ENCODE measurements at regions not wholly inside any gene's neighbourhood (a gene's known extent, or its start where the extent isn't known, plus 50 kb on each side); places are given as distances from the start of the nearest gene placed in this dataset.

DNA sequence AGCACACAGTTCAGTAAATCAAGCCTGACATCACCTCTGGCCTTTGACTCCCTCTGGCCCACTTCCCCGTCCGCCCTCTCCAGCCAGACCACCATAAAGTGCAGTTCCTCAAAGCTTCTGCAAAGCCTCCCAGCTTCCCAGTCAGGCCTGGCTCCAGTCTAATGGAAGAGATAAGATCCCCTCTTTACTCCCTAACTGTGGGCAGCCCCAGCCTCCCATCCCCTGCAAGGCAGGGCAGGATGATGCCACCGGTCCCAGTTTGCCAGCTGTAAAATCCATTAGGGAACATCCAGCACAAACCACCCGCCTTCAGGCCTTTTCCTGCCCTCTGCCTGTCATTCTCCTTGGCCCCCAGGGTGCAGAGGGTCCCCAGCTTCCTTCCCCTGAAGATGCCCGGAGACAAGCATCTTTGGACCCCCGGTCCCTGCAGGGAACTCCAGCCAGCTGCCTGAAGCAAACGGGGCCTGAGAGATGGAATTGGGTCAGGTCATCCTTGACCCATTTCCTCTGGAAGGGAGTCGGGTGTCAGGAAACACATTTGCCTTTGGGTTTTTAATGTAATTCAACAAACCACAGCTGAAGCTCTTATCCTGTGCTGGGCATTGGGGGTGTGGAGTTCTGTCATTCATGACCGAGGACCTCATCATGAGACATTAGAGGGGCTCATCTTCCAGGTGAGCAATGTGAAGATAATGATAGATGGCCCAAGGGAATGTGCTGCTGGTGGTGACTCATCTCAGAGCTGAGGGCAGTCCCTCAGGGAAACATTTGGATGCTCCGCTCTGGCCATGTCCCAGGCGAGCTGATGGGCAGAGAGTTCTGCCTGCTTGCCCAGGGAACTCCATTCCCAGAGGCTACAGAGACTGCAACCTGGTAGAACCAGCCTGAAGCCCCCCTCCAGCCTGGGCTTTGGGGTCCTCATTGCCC is 93.8 kb upstream of the CLMN start:
- no peak for DNase-seq (ENCODE audit: low read depth)

DNA sequence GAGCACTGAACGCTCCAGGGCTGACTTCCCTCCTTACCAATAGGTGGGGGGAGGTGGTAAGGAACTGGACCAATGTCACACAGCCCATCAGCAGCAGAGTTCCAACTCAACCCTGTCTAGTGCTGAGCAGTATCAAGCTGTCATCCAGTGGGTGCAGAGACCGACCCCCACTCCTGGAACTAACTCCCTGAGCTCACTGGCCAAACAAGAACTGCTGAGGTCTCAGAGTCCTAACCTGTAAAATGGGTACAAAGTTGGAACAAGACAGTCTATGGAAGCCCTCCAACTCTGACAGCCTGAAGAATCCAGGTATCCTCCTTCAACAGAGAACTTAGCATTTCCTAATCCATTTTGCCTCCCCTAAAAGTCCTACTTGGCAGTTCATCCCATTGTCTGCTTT is 91.1 kb upstream of the CLMN start:
- no peak for DNase-seq (ENCODE audit: low read depth)

DNA sequence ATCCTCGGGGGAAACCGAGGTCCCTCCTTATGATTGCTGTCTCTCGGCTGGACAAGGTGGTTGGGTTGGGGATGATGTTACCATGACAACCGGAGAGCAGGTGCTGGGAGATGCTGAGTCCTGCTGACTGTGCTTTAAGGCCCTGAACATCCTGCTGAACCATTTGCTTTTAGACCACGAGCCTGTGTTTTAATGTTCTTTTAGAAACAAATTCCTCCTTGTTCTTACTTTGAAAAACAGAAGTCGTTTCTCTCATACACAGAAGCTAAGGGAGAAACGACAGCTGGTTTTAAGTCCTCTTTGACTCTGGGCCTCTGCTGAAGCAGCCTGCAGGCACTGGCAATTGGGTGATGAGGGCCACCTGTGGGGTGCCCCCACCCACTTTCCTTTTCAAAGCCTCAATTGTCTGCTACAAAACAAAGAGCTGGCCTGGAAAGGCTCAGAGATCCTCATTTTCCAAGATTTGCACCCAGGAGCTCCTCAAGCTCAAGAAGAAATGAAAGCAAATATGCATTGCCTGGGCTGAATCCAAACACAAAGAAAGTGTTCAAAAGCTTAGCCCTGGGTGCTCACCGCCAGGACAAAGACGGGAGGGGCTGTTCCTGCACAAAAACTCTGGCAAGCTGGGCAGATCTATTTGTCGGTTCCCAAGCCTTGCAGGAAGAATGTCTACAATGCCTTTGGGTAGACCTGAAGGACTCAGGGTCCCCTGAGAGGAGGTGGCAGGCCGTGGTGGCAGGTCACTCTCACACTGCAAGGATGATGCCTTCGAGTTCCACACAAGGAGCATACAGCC is 90.0 kb upstream of the CLMN start:
- DNase-seq (ENCODE audit: low read depth), result no peak

DNA sequence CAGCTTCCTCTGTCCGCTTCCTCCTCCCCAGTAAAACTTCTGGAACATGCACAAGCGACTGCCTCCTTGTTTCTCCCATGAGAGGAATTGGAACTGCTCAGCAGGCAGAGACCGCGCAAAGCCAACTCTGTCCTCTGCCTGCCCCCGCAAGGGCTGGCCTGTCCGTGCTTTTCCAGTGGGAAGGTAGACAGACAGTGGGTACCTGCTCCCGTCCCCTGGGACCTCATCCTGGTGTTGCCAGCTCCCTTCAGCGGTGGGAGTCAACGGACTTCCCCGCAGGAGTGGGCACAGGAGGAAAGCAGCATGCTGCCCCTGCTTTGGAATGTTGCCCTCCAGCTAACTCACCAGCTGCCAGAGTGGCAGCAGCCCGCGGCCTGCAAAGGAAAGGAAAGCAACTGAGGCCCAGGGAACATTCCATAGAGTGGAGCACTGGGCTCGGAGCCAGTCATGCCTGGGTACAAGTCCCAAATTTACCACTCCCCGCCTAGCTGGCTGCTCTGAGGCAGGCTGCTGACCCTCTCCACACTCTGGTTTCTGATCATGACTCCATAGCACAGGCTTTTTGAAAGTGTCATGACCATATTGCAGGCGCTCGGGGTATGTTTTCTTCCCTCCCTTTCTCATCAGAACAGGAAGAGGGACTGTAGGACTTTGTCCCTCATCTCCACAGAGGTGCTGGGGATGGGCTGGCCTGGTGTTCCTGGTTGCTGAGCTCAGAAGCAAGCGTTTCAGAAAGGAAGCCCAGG is 89.2 kb upstream of the CLMN start:
- no peak for DNase-seq (ENCODE audit: low read depth)

DNA sequence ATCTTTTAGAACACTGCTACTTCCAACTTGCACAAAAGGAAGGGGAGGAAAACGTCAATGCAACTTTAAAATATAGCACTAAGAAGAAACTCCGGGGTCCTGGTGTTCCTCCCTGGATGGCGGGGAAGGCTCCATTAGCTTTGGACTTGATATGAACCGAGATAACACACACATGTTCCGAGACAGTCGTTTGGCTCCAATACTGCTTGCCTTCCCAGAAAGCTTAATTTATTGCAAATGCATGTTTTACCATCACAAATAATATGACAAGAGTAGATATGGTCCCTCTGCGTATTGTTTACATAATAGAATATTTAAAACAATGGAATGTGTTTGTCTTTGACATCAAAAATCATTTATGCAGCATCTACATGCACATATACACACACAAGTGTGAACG is 87.6 kb upstream of the CLMN start:
- no peak for DNase-seq (ENCODE audit: low read depth)

DNA sequence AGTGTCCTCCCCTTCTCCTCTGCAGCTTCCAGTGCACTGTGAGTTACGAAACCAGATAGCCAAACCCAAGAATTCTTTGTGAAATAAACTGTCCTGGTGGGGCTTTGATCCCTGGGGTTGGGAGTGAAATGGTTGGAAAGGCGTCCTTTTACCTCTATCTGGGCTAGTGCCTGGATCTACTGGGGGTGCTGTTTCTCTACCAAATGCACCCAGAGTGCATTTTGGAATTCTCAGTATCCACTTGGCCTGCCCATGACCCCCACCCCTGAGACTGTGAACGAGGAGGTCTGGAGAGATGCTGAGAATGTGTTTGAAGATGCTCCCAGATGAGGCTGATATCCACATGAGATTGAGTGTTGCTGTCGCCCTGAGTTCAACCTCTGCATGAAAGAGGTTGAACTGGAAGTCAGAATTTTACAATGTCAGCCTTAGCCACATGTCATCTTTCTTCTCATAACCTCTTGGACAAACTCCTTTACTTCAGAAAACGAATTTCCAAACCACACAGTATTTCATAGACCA is 87.1 kb upstream of the CLMN start:
- no peak for DNase-seq (ENCODE audit: low read depth)

DNA sequence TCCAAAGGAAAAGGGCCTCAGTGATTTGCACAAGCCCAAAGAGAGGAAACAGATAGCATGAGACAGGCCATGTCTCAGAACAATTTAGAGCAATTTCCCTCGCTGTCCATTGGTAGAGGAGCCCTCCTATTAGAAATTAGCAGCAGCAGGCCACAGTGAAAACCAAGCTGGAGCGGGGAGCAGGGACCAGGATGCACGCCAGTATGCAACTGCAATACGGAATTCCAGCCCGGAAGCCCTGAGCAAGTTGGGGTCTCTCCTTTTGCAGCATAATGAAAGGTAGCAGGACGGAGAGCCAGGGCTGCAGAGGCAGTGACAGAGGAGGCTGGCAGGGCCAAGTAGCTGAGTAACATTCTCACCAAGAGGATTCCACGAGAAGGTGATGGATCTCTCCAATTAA is 84.9 kb upstream of the CLMN start:
- no peak for DNase-seq (ENCODE audit: low read depth)

DNA sequence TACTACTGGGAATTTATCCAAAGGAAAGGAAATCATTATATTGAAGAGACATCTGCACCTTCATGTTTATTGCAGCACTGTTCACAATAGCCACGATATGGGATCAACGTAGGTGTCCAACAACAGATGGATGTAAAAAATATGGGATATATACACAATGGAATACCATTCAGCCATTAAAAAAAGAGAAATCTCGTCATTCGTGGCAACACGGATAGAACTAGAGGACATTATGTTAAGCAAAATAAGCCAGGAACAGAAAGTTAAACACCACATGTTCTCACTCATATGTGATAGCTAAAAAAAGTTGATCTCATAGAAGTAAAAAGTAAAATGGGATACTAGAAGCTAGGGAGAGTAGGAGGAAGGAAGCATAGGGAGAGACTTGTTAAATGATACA is 82.9 kb upstream of the CLMN start:
- DNase-seq (ENCODE audit: low read depth), result no peak

DNA sequence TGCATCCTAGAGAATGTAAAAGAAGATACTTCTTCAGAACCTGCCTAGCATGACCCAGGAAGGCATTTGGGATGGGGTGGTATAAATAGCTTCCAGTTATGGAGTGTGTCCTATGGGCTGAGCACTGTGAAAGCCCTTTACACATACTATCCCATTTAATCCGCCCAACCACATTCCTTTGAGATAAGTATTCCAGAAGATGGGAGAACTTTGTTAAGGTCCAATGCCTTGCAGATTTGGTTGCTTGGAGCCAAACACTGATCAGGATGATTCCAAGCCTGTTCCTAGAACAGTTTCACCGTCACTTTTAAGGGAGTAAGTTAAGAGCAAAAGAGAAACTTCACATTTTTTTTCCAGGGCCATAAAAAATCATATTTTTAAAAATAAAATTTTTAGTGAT is 82.5 kb upstream of the CLMN start:
- no peak for DNase-seq (ENCODE audit: low read depth)

DNA sequence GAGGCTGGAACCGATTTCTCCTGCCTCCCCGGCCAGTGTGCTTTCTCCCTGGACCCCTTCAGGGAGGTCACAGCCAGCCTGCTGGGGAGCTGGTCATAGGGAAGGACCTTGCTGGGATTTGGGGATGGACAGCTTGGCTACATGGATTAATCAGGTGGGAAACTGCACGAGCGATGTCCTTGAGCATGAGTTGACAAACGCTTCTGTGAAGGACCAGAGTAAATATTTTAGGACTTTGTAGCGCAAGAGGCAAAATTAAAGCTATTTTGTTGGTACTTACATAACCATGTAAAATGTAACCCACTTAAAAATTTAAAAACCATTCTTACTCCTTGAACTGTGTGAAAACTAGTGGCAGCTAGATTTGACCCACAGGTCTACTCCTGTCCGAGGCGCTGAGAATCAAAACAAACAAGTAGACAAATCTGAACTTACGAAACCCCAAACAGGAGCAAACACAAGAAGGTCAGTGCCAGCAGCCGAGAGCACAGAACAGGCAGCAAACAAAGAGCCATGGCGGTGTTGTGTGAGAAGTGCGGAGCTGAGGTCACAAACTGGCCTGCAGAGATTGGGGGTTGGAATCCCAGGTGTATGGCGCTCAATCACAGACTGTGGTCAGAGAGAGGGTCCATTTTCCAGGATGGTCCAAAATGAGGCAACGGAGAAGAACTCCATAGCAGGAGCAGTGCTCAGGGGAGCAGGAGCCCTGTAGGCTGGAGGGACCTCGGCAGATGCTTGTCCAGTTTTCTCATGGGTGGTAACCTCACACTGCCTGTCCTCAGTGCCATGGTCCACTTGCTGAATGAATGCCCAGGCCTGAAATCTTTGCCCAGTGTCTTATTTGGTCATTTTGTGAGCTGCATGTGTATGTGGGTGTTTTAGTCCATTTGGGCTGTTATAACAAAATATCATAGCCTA is 79.2 kb upstream of the CLMN start:
- no peak for DNase-seq (ENCODE audit: low read depth)

DNA sequence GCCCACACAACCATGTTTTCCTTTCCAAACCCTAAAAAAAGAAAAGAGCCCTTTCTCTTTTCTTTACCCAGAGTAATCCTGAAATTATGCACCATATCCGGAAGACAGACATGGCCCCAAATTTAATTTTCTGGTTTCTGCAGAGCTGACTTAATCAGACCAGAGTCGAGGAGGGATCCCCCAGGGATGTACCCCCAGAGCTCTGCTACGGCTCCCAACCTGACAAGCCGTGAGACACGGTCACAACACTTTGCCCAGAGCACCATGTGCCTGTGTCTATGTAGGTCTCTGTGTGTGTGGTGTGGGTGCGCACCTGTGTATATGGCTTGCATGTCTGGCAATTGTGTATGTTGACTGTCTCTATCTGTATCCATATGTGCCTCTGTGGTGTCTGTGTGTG is 77.6 kb upstream of the CLMN start:
- no peak for DNase-seq (ENCODE audit: low read depth)

DNA sequence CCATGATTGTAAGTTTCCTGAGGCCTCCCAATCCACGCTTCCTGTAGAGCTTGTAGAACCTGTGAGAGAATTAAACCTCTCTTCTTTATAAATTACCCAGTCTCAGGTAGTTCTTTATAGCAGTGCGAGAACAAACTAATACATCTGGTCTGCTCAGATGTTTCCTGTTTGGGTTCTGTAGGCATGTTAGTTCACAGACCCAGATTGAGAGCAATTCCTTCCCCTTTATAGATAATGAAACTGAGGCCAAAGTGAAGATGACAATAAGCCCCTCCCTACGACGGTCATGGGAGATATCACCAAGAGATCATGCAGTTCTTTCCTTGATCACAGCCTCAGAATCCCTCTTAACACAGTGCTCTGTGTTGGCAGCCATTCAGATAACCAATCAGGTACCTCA is 76.5 kb upstream of the CLMN start:
- DNase-seq (ENCODE audit: low read depth), result no peak

DNA sequence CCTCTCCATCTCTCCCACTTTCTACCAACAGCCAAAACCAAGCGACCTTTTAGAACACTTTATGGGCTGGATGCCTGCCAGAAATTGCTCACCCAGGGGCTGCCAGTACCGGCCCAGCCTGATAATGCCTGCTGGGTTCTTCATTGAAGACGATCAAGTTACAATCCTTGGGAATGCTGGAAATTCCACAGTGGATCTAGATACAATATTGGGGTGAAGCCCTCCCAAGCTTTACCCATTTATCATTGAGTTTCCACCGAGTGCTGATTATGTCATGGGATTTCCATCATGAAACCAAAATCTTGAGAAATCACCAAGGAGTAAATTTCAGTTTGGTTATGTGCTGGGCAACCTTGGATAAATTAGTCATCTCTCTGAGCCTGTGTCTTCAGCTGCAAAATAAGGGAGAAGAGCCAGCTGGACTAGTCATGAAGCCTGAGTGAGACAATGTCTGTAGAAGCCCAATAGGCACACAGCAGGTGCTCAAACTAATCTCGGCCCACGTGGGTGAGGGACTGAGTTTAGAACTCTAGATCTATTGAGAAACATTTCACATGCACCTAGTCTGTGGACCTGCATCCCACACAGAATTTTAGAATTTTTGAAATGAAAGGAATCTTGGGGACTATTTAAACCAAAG is 75.5 kb upstream of the CLMN start:
- DNase-seq (ENCODE audit: low read depth), result no peak

DNA sequence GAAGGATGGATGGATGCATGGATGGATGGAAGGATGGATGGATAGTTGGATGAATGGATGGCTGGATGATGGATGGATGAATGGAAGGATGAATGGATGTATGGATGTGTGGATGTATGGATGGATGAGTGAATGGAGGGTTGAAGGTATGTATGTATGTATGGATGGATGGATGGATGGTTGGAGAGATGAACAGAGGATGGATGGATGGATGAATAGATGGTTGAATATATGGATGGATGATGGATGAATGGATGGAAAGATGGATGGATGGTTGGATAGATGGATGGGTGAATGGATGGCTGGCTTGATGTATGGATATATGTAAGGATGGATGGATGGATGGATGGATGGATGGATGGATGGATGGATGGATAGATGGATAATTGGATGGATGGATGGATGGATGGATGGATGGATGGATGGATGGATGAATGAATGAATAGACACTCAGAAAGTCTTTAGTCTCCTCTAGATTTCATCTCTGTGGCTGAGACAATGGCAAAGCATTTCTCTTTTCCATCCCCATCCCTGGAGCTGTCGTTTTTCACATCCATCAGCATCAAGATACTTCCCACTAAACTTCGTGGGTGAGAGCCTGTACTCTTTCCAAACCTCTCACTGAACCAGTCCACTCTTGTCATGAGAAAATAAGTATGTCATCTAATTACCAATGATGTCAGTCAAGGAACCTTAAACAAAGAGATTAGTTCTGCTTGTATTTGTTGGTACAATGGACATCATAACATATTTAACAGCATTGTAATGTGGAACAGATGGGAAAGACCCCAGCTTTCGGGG is 74.8 kb upstream of the CLMN start:
- DNase-seq (ENCODE audit: low read depth), result no peak

DNA sequence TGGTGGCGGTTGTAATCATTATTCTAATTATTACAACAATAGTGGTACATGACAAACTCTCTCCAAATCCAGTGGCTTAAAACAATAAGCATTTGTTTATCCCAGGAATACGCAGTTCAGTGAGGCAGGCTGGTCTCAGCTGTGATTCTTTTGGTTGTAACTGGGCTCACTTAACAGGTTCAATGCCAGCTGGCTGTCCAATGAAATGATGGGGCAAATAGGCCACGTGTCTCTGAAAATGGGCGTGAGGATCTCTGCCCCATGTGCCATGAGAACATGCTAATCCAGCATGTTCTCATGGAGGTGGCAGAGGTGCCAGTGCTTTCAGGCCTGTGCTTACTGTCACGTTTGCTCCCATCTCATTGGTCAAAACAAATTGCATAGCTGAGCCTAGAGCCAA is 73.1 kb upstream of the CLMN start:
- DNase-seq (ENCODE audit: low read depth), result no peak

DNA sequence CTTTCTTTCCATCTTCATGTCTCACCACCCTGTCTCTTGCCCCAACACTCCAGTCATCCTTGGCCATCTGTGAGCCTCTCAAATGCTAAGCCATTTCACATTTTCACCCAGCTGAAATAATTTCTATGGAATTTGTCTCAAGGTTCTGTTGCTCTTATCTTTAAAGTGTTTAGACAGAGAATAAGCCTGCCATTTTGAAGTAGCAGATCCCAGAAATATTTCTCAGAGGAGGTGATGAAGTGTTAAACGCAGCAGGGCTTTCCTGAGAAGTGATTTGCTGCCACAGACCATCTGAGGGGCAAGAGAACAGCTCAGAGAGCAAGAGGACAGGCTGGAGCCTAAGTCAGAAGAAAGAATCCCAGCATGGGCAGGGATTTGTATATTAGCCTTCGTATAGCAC is 71.6 kb upstream of the CLMN start:
- DNase-seq (ENCODE audit: low read depth), result no peak

DNA sequence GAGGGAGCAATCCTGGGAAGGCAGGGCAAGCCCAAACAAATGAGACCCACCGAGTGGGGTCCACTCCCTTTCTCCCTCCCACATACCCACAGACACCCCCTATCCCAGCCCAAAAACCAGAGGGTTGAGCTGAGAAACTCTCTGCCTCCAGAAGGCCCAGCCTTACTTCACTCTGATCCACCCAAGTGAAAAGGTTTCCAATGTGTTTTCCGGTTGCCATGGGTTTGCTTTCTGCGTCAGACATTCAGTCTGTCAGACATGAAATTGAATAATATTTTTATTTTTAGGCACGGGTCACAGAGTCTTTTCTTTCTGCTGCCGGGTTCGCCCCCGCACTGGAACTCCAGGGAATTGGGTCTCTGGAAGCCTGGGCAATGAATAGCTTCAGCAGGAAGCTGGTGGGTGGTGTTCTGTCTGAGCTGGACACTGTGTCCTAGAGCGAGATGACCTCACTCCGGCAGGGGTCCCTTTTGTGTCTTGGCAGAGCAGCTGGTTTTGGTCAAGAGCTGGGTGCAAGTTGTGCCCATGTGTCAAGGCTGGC is 69.8 kb upstream of the CLMN start:
- DNase-seq (ENCODE audit: low read depth), result no peak

DNA sequence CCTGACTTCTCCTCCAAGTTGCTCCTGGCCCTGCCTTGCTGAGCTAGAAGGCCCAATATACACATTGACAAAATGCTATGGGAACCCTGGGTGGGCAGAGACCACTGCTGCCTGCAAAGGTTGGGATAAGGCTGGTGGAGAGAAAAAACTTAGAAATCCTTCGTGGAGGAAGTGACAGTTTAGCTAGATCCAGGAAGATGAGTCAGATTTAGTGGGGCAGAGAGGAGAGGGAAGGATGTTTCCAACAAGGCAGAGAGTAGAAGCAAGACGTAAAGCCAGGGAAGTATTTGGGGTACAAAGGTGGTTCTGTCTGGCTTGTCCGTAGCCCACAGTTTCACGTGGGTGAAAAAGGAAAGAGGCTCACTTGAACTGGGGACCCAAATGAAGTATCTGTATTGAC is 69.0 kb upstream of the CLMN start:
- DNase-seq (ENCODE audit: low read depth), result no peak

DNA sequence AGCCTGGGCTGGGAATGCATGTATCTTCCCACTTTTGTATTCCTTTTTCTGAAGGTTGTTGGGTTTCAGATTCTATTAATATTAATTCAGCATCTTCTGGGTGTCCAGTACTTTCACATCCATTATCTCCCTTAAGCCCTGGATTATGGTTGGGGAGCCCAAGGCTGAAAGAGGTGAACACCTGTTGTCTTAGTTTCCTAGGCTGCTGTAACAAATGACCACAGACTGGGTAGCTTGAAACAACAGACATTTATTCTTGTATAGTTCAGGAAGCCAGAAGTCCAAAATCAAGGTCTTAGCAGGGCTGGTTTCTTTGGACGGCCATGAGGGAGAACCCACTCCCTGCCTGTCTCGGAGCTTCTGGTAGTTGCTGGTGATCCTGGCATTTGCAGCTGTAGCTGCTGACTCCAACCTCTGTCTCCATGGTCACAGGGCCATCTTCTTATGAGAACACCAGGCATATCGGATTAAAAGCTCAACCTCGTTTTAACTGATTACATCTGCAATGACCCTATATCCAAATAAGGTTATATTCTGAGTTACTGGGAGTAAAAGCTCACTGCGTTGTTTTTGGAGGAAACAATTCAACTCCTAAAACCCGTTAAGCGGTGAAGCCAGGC is 68.2 kb upstream of the CLMN start:
- no peak for DNase-seq (ENCODE audit: low read depth)
